ENCODE measurements at regions not wholly inside any gene's neighbourhood (a gene's known extent, or its start where the extent isn't known, plus 50 kb on each side); places are given as distances from the start of the nearest gene placed in this dataset.

DNA sequence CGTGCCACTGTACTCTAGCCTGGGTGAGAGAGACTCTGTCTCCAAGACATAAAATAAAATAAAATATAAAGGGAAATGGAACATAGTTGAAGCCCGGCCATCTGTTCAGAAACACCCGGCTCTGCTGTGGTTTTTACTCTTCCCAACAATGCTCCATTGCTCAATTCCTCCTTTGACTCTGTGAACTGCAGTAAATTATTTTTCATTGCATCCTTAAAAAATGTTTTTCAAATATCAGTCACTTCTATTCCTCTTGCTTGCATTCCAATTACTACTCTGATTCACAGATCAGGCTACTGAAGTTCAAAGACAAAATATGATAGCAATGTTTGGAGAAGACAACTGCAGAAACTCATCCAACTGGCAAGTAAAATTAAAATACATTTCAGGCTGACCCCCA, 983.0 kb downstream of the SORCS1 start:
- peak; percentile 83 for DNase-seq (ENCODE audit: low read depth)
- TF ChIP-seq, protein P1, sequence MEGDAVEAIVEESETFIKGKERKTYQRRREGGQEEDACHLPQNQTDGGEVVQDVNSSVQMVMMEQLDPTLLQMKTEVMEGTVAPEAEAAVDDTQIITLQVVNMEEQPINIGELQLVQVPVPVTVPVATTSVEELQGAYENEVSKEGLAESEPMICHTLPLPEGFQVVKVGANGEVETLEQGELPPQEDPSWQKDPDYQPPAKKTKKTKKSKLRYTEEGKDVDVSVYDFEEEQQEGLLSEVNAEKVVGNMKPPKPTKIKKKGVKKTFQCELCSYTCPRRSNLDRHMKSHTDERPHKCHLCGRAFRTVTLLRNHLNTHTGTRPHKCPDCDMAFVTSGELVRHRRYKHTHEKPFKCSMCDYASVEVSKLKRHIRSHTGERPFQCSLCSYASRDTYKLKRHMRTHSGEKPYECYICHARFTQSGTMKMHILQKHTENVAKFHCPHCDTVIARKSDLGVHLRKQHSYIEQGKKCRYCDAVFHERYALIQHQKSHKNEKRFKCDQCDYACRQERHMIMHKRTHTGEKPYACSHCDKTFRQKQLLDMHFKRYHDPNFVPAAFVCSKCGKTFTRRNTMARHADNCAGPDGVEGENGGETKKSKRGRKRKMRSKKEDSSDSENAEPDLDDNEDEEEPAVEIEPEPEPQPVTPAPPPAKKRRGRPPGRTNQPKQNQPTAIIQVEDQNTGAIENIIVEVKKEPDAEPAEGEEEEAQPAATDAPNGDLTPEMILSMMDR (conservative IDR thresholded peaks at IDR 0.05; ENCODE audit: low read depth, low read length) = no peak
- H3K4me3 ChIP-seq (ENCODE audit: low read depth, low read length) = no peak overlapping the region

DNA sequence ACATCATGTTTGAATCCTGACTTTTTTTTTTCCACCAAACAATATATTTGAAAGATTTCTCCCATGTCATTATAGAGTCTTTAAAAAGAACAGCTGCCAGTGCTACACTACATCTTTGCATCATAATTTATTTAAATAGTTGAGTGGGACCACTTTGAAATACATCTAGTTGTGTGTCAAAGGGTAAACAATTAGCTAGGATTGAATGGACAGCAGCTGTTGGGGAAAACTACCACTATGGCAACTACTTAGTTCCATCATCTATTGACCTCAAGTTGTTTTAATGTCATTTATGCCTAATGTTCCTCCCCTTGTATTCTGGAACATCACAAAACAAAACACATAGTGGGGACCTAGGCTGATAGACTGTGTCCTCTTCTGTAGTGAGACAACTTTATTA, 985.1 kb downstream of the SORCS1 start:
- TF ChIP-seq, protein P1 (conservative IDR thresholded peaks at IDR 0.05; ENCODE audit: low read depth, low read length) = no peak
- no peak for DNase-seq (ENCODE audit: low read depth)
- no peak overlapping the region for H3K4me3 ChIP-seq (ENCODE audit: low read depth, low read length)

DNA sequence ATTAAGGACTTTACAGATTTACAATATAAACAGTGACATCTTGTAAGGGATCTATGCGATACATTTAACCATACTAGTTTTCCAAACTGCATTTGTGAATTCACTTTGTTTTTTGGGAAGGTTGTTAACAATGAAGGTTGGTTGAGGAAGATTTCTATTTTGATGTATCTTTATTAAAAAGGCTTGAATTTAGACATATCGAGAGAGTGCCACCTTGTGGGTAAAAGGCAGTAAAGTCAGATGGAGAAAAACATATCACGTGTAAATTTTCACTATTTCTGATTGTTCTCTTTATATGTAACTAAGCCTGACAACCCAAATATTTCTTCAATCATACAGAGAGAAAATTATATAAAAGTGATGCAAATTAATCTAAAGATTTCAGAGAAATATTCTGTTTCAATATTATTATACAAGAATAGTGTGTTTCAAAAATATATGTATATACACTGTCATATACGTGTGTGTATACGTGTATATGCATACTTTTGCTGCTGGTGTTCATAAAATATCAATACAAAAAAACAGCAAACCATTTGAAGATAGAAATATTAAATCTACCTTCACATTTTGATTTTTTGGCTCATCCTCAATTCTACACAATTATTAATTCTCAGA, 988.6 kb downstream of the SORCS1 start:
- H3K4me3 ChIP-seq (ENCODE audit: low read depth, low read length) = no peak overlapping the region
- DNase-seq (ENCODE audit: low read depth) = peak; percentile 59
- TF ChIP-seq, protein P1 (conservative IDR thresholded peaks at IDR 0.05; ENCODE audit: low read depth, low read length) = peak; percentile 66

DNA sequence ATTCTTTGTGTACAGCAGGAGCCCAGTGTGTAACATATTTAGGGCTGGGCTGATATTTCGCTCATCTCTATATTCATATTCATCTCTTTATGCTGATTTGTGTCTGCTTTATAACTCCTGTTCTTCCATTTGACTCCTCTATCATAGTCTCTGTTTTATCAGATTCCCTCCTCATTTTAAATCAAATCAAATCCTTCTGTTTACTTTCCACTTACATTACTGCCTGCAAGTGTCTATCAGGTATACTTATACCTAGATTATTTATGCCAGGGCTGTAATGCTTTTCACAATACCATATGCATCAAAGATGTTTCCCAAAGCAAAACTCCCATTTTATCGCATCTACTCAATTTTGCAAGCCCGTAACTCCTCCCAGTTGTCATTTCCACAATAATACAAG, 990.7 kb downstream of the SORCS1 start:
- TF ChIP-seq, protein P1 (conservative IDR thresholded peaks at IDR 0.05; ENCODE audit: low read depth, low read length) = no peak
- no peak for DNase-seq (ENCODE audit: low read depth)

DNA sequence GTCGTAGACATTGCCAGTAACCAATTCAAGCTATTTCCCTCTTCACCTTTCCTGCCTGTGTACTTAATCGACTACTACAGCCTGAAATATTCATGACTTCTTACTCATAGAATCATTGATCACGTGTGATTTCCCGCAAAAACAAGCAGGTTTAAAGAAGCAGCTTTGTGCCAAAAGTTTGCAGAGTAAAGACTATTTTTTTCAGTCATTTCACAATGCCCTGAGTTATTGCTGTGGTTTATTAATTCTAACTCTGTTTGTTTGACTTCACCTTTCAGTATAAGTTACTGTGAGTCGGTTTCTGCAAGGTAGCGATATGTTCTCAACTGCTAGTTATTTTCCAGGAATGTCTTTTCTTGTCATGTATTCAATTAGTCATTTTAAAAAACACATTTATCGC, 995.3 kb downstream of the SORCS1 start:
- DNase-seq (ENCODE audit: low read depth) = no peak
- TF ChIP-seq, protein P1 (conservative IDR thresholded peaks at IDR 0.05; ENCODE audit: low read depth, low read length) = no peak
- H3K4me3 ChIP-seq (ENCODE audit: low read depth, low read length) = no peak overlapping the region

More for the DNA sequence above, 990.7 kb downstream of the SORCS1 start:
- no peak overlapping the region for H3K4me3 ChIP-seq (ENCODE audit: low read depth, low read length)

DNA sequence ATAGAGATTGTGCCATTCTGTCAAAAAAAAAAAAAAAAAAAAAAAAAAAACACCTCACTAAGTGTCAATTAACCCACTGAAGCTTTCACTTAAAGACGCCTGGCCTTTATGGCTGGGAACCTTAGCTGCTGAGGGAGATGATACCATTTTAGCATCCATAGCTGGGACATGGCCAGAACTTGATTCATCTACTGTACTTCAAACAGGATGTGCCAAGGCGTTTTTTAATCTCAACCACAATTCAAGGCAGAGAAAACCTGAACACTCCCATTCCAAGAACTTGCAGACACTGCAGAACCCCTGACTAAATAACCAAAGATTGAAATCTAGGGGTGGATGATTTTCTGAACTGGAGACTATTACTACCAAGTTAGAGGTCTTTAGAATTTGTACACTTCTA, 996.6 kb downstream of the SORCS1 start:
- no peak for DNase-seq (ENCODE audit: low read depth)
- H3K4me3 ChIP-seq (ENCODE audit: low read depth, low read length) = no peak overlapping the region
- TF ChIP-seq, protein P1 (conservative IDR thresholded peaks at IDR 0.05; ENCODE audit: low read depth, low read length) = no peak

DNA sequence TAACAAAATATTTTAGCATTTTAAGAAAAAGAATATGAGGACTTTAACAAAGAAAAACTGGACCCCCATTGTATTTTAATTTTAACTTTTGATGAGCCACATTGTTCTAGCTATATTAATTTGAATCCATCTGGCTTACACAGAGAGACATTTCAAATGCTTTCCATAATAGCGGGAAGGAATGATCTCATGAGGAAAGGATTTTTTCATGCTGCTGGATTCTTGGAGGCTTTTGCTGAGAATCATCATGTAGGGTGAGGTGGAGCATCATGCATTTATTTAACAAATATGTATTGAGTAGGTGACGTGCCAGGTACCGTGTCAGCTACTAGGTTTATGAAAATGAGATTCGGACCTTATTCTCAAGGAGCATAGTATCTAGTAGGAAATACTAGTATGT, 1006.3 kb downstream of the SORCS1 start:
- TF ChIP-seq, protein P1 (conservative IDR thresholded peaks at IDR 0.05; ENCODE audit: low read depth, low read length) = no peak
- H3K4me3 ChIP-seq (ENCODE audit: low read depth, low read length) = no peak overlapping the region
- DNase-seq (ENCODE audit: low read depth) = no peak
